Esophagus muscularis mucosa (tissue), 4 donors: ENCODE measurements at regions not wholly inside any gene's neighbourhood (a gene's known extent, or its start where the extent isn't known, plus 50 kb on each side); places are given as distances from the start of the nearest gene placed in this dataset.

ENCODE experiments used
- DNase-seq: peaks from one replicate; pipeline ENCODE4 v3.0.0-alpha.2; 2017; ENCODE audit errors: extremely low spot score
- H3K27ac ChIP-seq, 4 donors: fragments of 200-600 bp; sonication (generic); replicated peaks in 1 of 4; 1 replicate in 3 of 4; 2 replicates in 1 of 4; pipeline ENCODE4 v1.5.1; 2016 to 2019; ENCODE audit warnings: mild to moderate bottlenecking in 1 of 4
- H3K27me3 ChIP-seq, 4 donors: fragments of 200-600 bp; sonication (generic); one replicate each; pipeline versions ENCODE4 v1.5.1 to v1.6.0; 2016 to 2019
- H3K36me3 ChIP-seq, 4 donors: fragments of 200-600 bp; sonication (generic); one replicate each; pipeline ENCODE4 v1.5.1; 2016 to 2019
- H3K4me1 ChIP-seq, 4 donors: fragments of 200-600 bp; sonication (generic); one replicate each; pipeline ENCODE4 v1.5.1; 2016 to 2019
- H3K4me3 ChIP-seq, 4 donors: fragments of 200-600 bp; sonication (generic); 1 replicate in 2 of 4; 2 replicates in 2 of 4; pipeline ENCODE4 v1.5.1; 2016 to 2019; ENCODE audit warnings: mild to moderate bottlenecking in 4 of 4, moderate library complexity in 1 of 4
- H3K9me3 ChIP-seq, 4 donors: fragments of 200-600 bp; sonication (generic); 1 replicate in 3 of 4; 2 replicates in 1 of 4; pipeline ENCODE4 v1.5.1; 2016 to 2019
- EP300 ChIP-seq: sonication (generic); formaldehyde crosslinking; IDR thresholded peaks from one replicate; pipeline ENCODE4 v1.6.1; 2017; ENCODE audit warnings: antibody characterized with exemption
- POLR2A ChIP-seq: fragments of 450-650 bp; IDR thresholded peaks from one replicate; pipeline ENCODE4 v1.6.1; 2017; ENCODE audit warnings: antibody characterized with exemption, moderate library complexity, mild to moderate bottlenecking, low read depth
- POLR2AphosphoS5 ChIP-seq, 2 donors: sonication (generic); formaldehyde crosslinking; IDR thresholded peaks; one replicate each; pipeline ENCODE4 v1.6.1; 2017; ENCODE audit warnings: antibody characterized with exemption in 2 of 2
- WGBS: methylation state at CpG from one replicate; pipeline ENCODE4 v1.1.5; 2018; 5-methylcytosine and 5-hydroxymethylcytosine counted together
- intact Hi-C: fragments of 100-400 bp; cut with DNase I; formaldehyde crosslinking; loops from one replicate; pipeline ENCODE4 v1.15.1; 2023
- TF ChIP-seq, protein P1 (sequence below), 3 experiments: fragments of 200-600 bp in 2 of 3; fragments of 450-650 bp in 1 of 3; sonication (generic) in 2 of 3; IDR thresholded peaks; one replicate each; pipeline ENCODE4 v1.5.1; 2017 to 2019; ENCODE audit warnings: antibody characterized with exemption in 3 of 3, mild to moderate bottlenecking in 2 of 3, moderate library complexity in 1 of 3

DNA sequence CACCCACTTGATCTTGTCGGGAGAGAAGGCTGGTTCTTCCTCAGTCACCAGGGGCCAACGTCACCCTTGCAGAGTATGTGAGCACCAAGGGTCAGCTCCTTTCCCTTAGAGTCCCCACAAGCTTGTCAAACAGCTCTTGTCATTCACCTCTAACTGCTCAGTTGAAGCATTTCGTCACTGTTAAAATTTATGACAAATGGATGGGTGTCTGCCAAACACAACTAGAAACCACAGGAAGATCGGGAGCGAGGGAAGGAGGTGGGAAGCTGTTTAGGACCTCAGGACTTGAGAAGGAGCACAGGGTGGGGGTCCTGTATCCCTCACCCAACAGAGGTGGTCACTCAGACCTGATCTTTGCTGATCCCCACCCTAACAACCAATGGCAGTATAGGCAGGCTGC lies 373.3 kb upstream of the IGFBP3 start:
- peaks cover 0 to 11% (median 3%) of the 10 kb centered on the region in 4 donors for H3K9me3 ChIP-seq
- H3K4me3 ChIP-seq = no peak overlapping the region
- DNase-seq = no peak
- no peak for TF ChIP-seq POLR2A
- TF ChIP-seq POLR2AphosphoS5 (IDR thresholded peaks at IDR 0.05) = no peak
- no peak for TF ChIP-seq EP300
- TF ChIP-seq, protein P1, sequence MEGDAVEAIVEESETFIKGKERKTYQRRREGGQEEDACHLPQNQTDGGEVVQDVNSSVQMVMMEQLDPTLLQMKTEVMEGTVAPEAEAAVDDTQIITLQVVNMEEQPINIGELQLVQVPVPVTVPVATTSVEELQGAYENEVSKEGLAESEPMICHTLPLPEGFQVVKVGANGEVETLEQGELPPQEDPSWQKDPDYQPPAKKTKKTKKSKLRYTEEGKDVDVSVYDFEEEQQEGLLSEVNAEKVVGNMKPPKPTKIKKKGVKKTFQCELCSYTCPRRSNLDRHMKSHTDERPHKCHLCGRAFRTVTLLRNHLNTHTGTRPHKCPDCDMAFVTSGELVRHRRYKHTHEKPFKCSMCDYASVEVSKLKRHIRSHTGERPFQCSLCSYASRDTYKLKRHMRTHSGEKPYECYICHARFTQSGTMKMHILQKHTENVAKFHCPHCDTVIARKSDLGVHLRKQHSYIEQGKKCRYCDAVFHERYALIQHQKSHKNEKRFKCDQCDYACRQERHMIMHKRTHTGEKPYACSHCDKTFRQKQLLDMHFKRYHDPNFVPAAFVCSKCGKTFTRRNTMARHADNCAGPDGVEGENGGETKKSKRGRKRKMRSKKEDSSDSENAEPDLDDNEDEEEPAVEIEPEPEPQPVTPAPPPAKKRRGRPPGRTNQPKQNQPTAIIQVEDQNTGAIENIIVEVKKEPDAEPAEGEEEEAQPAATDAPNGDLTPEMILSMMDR (IDR thresholded peaks at IDR 0.05) = no peak
- no peaks in the 10 kb centered on the region for H3K36me3 ChIP-seq
- no peaks in the 10 kb centered on the region for H3K27me3 ChIP-seq
- intact Hi-C loops = no loop called here
- WGBS = 94% methylated on average over 4 of the region's 5 CpGs
- H3K27ac ChIP-seq = no peak overlapping the region
- H3K4me1 ChIP-seq = no peaks in the 10 kb centered on the region

DNA sequence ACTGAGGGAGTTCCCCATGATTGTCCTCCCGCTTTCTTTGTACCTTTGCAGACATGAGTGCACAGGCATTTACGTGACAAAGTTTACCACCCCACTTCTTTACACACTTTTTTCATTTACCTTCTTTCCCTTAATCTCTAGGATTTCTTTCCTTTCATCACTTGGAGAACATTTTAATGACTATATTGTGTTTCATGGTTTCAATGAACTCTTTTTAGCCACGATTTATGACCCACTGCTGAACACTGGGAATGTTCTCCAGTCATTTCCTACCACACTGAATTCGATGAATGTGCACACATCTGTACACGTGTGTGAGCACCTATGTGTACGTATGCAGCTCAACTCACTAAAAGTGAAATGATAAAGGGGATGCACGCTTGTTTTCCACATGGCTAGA lies 371.7 kb upstream of the IGFBP3 start:
- intact Hi-C loops = no loop called here
- Histone ChIP-seq H3K36me3 (no peaks in the 10 kb centered on the region), H3K9me3 (peaks cover 0 to 6% (median 1%) of the 10 kb centered on the region in 4 donors), H3K27me3 (no peaks in the 10 kb centered on the region), H3K4me3 (no peak overlapping the region), H3K4me1 (no peaks in the 10 kb centered on the region), H3K27ac (no peak overlapping the region)
- DNase-seq = no peak
- TF ChIP-seq POLR2AphosphoS5 (IDR thresholded peaks at IDR 0.05) = no peak
- TF ChIP-seq, protein P1 (IDR thresholded peaks at IDR 0.05) = no peak
- TF ChIP-seq EP300 = no peak
- no peak for TF ChIP-seq POLR2A
- 92% methylated on average over 7 of the region's 7 CpGs for WGBS

DNA sequence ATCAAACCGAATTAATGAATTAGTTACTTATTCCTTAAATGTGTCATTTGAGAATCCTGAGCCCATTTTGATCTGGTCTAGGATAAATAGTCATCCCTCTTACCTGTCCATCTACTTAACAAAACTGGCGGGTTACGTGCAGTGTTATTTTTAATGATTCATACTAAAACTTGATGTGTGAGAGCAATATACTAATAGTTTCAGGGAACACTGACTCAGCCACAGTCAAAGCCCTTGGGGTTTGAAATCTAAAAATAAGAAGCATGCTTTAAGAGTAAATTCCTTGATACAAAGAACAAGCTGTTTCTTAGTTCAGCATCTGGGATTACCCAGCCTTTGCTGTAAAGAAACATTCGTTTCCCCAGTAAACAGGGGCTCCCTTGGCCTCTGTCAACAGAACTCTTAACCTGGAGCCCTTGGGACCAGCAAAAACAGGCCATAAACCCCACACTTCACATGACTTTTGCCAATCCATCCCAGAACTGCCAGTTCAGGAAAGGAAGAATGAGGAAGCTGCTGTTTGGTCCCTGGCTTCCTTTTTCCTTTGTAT lies 370.6 kb upstream of the IGFBP3 start:
- H3K36me3 ChIP-seq = no peaks in the 10 kb centered on the region
- TF ChIP-seq, protein P1 (IDR thresholded peaks at IDR 0.05) = no peak
- no peak for TF ChIP-seq POLR2A
- TF ChIP-seq EP300 = no peak
- no peak for TF ChIP-seq POLR2AphosphoS5 (IDR thresholded peaks at IDR 0.05)
- DNase-seq = no peak
- no peaks in the 10 kb centered on the region for H3K27me3 ChIP-seq
- H3K4me3 ChIP-seq = no peak overlapping the region
- intact Hi-C loops = no loop called here
- 60% methylated on average over 4 of the region's 4 CpGs for WGBS
- no peaks in the 10 kb centered on the region for H3K9me3 ChIP-seq
- H3K4me1 ChIP-seq = no peaks in the 10 kb centered on the region
- H3K27ac ChIP-seq = no peak overlapping the region

DNA sequence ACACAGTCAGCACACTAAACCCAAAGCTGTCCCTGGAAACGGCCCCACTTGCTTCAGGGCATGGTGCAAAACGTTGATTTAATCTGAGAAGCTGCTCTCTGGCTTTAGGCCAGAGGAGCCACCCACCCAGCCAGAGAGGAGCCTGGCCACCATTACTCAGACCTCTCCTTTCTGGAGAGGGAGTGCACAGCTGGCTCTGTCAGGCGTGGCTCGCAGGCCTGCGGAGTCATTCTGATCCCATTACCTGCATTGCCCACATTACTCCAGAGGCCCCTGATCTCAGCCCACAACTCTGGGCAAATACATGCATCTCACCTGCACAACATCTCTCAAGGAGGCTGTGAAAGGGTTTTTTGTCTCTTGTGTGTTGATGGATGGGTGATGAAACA lies 370.0 kb upstream of the IGFBP3 start:
- Histone ChIP-seq H3K27ac (no peak overlapping the region), H3K4me3 (no peak overlapping the region), H3K9me3 (no peaks in the 10 kb centered on the region), H3K36me3 (no peaks in the 10 kb centered on the region), H3K4me1 (no peaks in the 10 kb centered on the region), H3K27me3 (no peaks in the 10 kb centered on the region)
- TF ChIP-seq, protein P1 (IDR thresholded peaks at IDR 0.05) = no peak
- TF ChIP-seq EP300 = no peak
- no peak for TF ChIP-seq POLR2A
- no peak for TF ChIP-seq POLR2AphosphoS5 (IDR thresholded peaks at IDR 0.05)
- intact Hi-C loops = no loop called here
- no peak for DNase-seq
- WGBS = 50% methylated on average over 5 of the region's 5 CpGs
